ENCODE measurements at regions not wholly inside any gene's neighbourhood (a gene's known extent, or its start where the extent isn't known, plus 50 kb on each side); places are given as distances from the start of the nearest gene placed in this dataset.

DNA sequence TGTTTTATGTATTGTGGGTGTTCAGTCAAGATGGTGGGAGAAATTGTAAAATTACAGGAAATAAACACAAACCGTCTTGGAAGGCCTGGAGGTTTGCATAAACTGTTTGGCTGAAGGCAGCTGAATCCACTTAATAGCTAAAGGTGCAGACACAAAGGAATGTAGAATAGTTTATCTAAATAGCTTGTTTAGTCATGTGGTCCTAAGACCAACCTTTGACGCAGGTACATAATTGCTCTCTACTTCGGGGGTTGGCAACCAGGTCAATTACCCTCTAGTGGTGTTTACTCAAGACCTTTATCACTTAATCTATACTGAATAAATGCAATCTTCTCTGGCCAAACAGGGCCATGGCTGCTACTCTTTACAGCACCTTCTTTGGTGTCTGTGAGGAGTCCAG lies 502.8 kb downstream of the IGSF11 start:
- no peak overlapping the region for H2AFZ ChIP-seq (ENCODE audit: low read depth, low read length)
- no peak overlapping the region for H2BK15ac ChIP-seq (ENCODE audit: low read depth, poor library complexity, severe bottlenecking)
- H3K9me3 ChIP-seq (ENCODE audit: control insufficient read depth, low read length): peaks cover 3% of the 10 kb centered on the region
- no peak overlapping the region for H4K91ac ChIP-seq (ENCODE audit: low read length)
- WGBS: 32% methylated on average over 3 of the region's 3 CpGs
- no peak overlapping the region for H2BK12ac ChIP-seq (ENCODE audit: low read length in 2 of 2)
- H3K79me1 ChIP-seq (replicated peaks; ENCODE audit: low read length, poor library complexity, severe bottlenecking): no peaks in the 10 kb centered on the region
- no peak overlapping the region for H3K4me2 ChIP-seq (ENCODE audit: low read length, poor library complexity, severe bottlenecking)
- H2BK5ac ChIP-seq (ENCODE audit: low read depth, low read length, poor library complexity, severe bottlenecking): no peak overlapping the region
- H3K4ac ChIP-seq (ENCODE audit: low read depth in 1 of 2, low read length in 2 of 2): no peak overlapping the region
- no peak overlapping the region for H3K18ac ChIP-seq (ENCODE audit: low read depth in 1 of 2, low read length in 2 of 2)
- no peaks in the 10 kb centered on the region for H3K36me3 ChIP-seq (ENCODE audit: control insufficient read depth in 1 of 2, insufficient read depth in 2 of 2, low read depth in 1 of 2, low read length in 2 of 2)
- H3K4me3 ChIP-seq (ENCODE audit: insufficient read depth in 1 of 2, low read depth in 1 of 2, low read length in 2 of 2): no peak overlapping the region
- H3K9ac ChIP-seq (ENCODE audit: low read length): no peak overlapping the region
- H3K14ac ChIP-seq (ENCODE audit: low read length in 2 of 2): no peak overlapping the region
- no peak overlapping the region for H2BK120ac ChIP-seq (ENCODE audit: low read depth, low read length)
- H3K27ac ChIP-seq (ENCODE audit: low read length, poor library complexity, severe bottlenecking): no peak overlapping the region
- no peaks in the 10 kb centered on the region for H3K27me3 ChIP-seq (ENCODE audit: control insufficient read depth in 1 of 2, insufficient read depth in 1 of 2, low read length in 2 of 2)
- H3K23ac ChIP-seq (ENCODE audit: low read length in 2 of 2): no peak overlapping the region
- no peak overlapping the region for H2AK5ac ChIP-seq (ENCODE audit: low read length, severe bottlenecking)
- H4K8ac ChIP-seq (ENCODE audit: low read length): no peak overlapping the region
- DNase-seq: no peak
- no peaks in the 10 kb centered on the region for H3K4me1 ChIP-seq (ENCODE audit: control insufficient read depth, insufficient read depth, low read depth, low read length)

DNA sequence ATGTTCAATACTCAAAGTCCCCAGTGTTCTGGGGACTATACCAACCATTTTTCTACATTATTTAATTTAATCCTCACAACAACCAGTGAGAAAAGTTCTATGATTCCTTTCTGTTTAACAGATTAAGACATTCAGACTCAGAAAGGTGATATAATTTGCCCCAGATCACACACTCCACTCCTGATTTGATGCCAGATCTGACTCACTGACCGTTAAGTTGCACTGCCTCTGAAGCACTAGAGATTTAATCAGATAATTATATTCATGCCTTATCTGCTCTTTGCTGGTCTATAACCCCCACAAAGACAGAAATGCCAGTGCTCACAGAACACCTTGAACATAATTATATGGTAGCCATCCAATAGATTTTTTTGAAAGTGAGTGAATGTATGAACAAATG lies 501.0 kb downstream of the IGSF11 start:
- no peak overlapping the region for H4K8ac ChIP-seq (ENCODE audit: low read length)
- no peaks in the 10 kb centered on the region for H3K27me3 ChIP-seq (ENCODE audit: control insufficient read depth in 1 of 2, insufficient read depth in 1 of 2, low read length in 2 of 2)
- no peak overlapping the region for H2BK120ac ChIP-seq (ENCODE audit: low read depth, low read length)
- no peak overlapping the region for H2AK5ac ChIP-seq (ENCODE audit: low read length, severe bottlenecking)
- H3K4me2 ChIP-seq (ENCODE audit: low read length, poor library complexity, severe bottlenecking): no peak overlapping the region
- peaks cover 3% of the 10 kb centered on the region for H3K9me3 ChIP-seq (ENCODE audit: control insufficient read depth, low read length)
- WGBS: 64% methylated on average over 1 of the region's 1 CpG
- H2BK15ac ChIP-seq (ENCODE audit: low read depth, poor library complexity, severe bottlenecking): no peak overlapping the region
- DNase-seq: no peak
- H2BK12ac ChIP-seq (ENCODE audit: low read length in 2 of 2): no peak overlapping the region
- no peak overlapping the region for H2AFZ ChIP-seq (ENCODE audit: low read depth, low read length)
- no peak overlapping the region for H3K23ac ChIP-seq (ENCODE audit: low read length in 2 of 2)
- no peak overlapping the region for H3K27ac ChIP-seq (ENCODE audit: low read length, poor library complexity, severe bottlenecking)
- H3K4me1 ChIP-seq (ENCODE audit: control insufficient read depth, insufficient read depth, low read depth, low read length): no peaks in the 10 kb centered on the region
- H3K14ac ChIP-seq (ENCODE audit: low read length in 2 of 2): no peak overlapping the region
- H4K91ac ChIP-seq (ENCODE audit: low read length): no peak overlapping the region
- no peak overlapping the region for H3K4ac ChIP-seq (ENCODE audit: low read depth in 1 of 2, low read length in 2 of 2)
- H3K18ac ChIP-seq (ENCODE audit: low read depth in 1 of 2, low read length in 2 of 2): no peak overlapping the region
- no peaks in the 10 kb centered on the region for H3K79me1 ChIP-seq (replicated peaks; ENCODE audit: low read length, poor library complexity, severe bottlenecking)
- H3K9ac ChIP-seq (ENCODE audit: low read length): no peak overlapping the region
- H2BK5ac ChIP-seq (ENCODE audit: low read depth, low read length, poor library complexity, severe bottlenecking): no peak overlapping the region
- H3K36me3 ChIP-seq (ENCODE audit: control insufficient read depth in 1 of 2, insufficient read depth in 2 of 2, low read depth in 1 of 2, low read length in 2 of 2): no peaks in the 10 kb centered on the region
- H3K4me3 ChIP-seq (ENCODE audit: insufficient read depth in 1 of 2, low read depth in 1 of 2, low read length in 2 of 2): no peak overlapping the region

DNA sequence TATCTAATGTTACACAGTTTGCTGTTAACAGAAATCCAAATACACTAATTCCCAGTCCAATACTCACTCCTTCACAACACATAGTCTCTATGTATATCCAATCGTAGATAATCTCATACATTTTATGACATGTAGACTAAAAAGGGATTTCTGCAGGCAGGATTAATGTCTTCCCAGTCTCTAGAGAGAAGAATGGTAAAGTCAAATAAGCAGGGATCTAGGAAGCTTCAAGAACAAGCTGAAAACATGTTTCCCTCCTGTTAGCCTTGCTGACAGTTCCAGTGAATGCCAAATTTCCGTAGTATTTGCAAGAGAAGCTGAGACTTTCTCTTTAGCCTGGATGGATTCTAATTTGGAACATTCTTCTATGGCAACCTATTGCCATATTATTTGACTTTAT lies 500.1 kb downstream of the IGSF11 start:
- WGBS: 0% methylated on average over 1 of the region's 2 CpGs
- no peak overlapping the region for H4K8ac ChIP-seq (ENCODE audit: low read length)
- H2BK15ac ChIP-seq (ENCODE audit: low read depth, poor library complexity, severe bottlenecking): no peak overlapping the region

DNA sequence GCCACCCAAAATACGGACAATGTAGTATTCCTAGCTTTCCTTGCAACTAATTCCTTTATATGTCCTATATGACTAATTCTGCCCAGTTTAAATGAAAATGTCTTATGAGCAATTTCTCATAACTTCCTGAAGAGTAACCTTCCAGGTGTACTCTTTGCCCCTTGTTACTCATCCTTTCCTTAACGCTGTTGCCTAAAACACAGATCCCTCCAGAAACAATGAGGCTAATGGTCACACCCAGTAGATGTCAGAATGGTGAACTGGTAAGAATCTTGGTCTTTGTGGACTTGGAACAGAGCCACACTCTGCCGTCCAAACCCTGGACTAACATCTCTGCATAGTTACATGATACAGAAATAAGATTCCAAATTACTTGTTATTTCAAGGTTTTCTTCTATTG lies 497.9 kb downstream of the IGSF11 start:
- Histone ChIP-seq H2AFZ (ENCODE audit: low read depth, low read length) (no peak overlapping the region), H3K36me3 (ENCODE audit: control insufficient read depth in 1 of 2, insufficient read depth in 2 of 2, low read depth in 1 of 2, low read length in 2 of 2) (no peaks in the 10 kb centered on the region), H3K4me3 (ENCODE audit: insufficient read depth in 1 of 2, low read depth in 1 of 2, low read length in 2 of 2) (no peak overlapping the region), H3K79me1 (replicated peaks; ENCODE audit: low read length, poor library complexity, severe bottlenecking) (no peaks in the 10 kb centered on the region), H2BK12ac (ENCODE audit: low read length in 2 of 2) (no peak overlapping the region), H4K91ac (ENCODE audit: low read length) (no peak overlapping the region), H3K4me1 (ENCODE audit: control insufficient read depth, insufficient read depth, low read depth, low read length) (no peaks in the 10 kb centered on the region), H3K27ac (ENCODE audit: low read length, poor library complexity, severe bottlenecking) (no peak overlapping the region), H3K4ac (ENCODE audit: low read depth in 1 of 2, low read length in 2 of 2) (no peak overlapping the region), H3K27me3 (ENCODE audit: control insufficient read depth in 1 of 2, insufficient read depth in 1 of 2, low read length in 2 of 2) (no peaks in the 10 kb centered on the region), H3K18ac (ENCODE audit: low read depth in 1 of 2, low read length in 2 of 2) (no peak overlapping the region), H2AK5ac (ENCODE audit: low read length, severe bottlenecking) (no peak overlapping the region), H2BK5ac (ENCODE audit: low read depth, low read length, poor library complexity, severe bottlenecking) (no peak overlapping the region), H2BK15ac (ENCODE audit: low read depth, poor library complexity, severe bottlenecking) (no peak overlapping the region), H4K8ac (ENCODE audit: low read length) (no peak overlapping the region), H2BK120ac (ENCODE audit: low read depth, low read length) (no peak overlapping the region), H3K23ac (ENCODE audit: low read length in 2 of 2) (no peak overlapping the region), H3K9me3 (ENCODE audit: control insufficient read depth, low read length) (peaks cover 3% of the 10 kb centered on the region), H3K14ac (ENCODE audit: low read length in 2 of 2) (no peak overlapping the region), H3K9ac (ENCODE audit: low read length) (no peak overlapping the region), H3K4me2 (ENCODE audit: low read length, poor library complexity, severe bottlenecking) (no peak overlapping the region)
- 86% methylated on average over 1 of the region's 3 CpGs for WGBS
- no peak for DNase-seq

More for the DNA sequence above, 500.1 kb downstream of the IGSF11 start:
- Histone ChIP-seq H3K4ac (ENCODE audit: low read depth in 1 of 2, low read length in 2 of 2) (no peak overlapping the region), H2BK5ac (ENCODE audit: low read depth, low read length, poor library complexity, severe bottlenecking) (no peak overlapping the region), H3K4me1 (ENCODE audit: control insufficient read depth, insufficient read depth, low read depth, low read length) (no peaks in the 10 kb centered on the region), H3K23ac (ENCODE audit: low read length in 2 of 2) (no peak overlapping the region), H3K9ac (ENCODE audit: low read length) (no peak overlapping the region), H3K79me1 (replicated peaks; ENCODE audit: low read length, poor library complexity, severe bottlenecking) (no peaks in the 10 kb centered on the region), H3K4me2 (ENCODE audit: low read length, poor library complexity, severe bottlenecking) (no peak overlapping the region), H2AFZ (ENCODE audit: low read depth, low read length) (no peak overlapping the region), H4K91ac (ENCODE audit: low read length) (no peak overlapping the region), H3K36me3 (ENCODE audit: control insufficient read depth in 1 of 2, insufficient read depth in 2 of 2, low read depth in 1 of 2, low read length in 2 of 2) (no peaks in the 10 kb centered on the region), H3K18ac (ENCODE audit: low read depth in 1 of 2, low read length in 2 of 2) (no peak overlapping the region), H2BK12ac (ENCODE audit: low read length in 2 of 2) (no peak overlapping the region), H3K27ac (ENCODE audit: low read length, poor library complexity, severe bottlenecking) (no peak overlapping the region), H3K27me3 (ENCODE audit: control insufficient read depth in 1 of 2, insufficient read depth in 1 of 2, low read length in 2 of 2) (no peaks in the 10 kb centered on the region), H2AK5ac (ENCODE audit: low read length, severe bottlenecking) (no peak overlapping the region), H3K9me3 (ENCODE audit: control insufficient read depth, low read length) (peaks cover 3% of the 10 kb centered on the region), H3K14ac (ENCODE audit: low read length in 2 of 2) (no peak overlapping the region), H3K4me3 (ENCODE audit: insufficient read depth in 1 of 2, low read depth in 1 of 2, low read length in 2 of 2) (no peak overlapping the region), H2BK120ac (ENCODE audit: low read depth, low read length) (no peak overlapping the region)
- no peak for DNase-seq

All from mesenchymal stem cell (in vitro differentiated cells and primary cell).